D721Med (cell line): ENCODE measurements at regions not wholly inside any gene's neighbourhood (a gene's known extent, or its start where the extent isn't known, plus 50 kb on each side); places are given as distances from the start of the nearest gene placed in this dataset.
"Not testable (repeated sequence)": the region's sequence is repeated elsewhere in the genome, so short reads cannot be mapped to it uniquely, and the experiment has no call there.

Experiments
- DNase-seq: peaks from one replicate; pipeline ENCODE4 v3.0.0; 2011; ENCODE audit warnings: low spot score; ENCODE audit not compliant: insufficient read length
- FAIRE-seq: peaks from 2 replicates; lab custom pipeline; 2011; peaks lifted over from hg19 to GRCh38; lab: Jason Lieb, UNC
- CTCF ChIP-seq: IDR thresholded peaks from 2 replicates; pipeline ENCODE4 v1.5.1; 2012; ENCODE audit warnings: mild to moderate bottlenecking, control low read depth; ENCODE audit not compliant: insufficient read depth; ENCODE audit errors: missing control alignments

GRCh38 chr6:137805622-137806021 lies 61.4 kb upstream of the TNFAIP3 start:
- DNase-seq (no peak), FAIRE-seq (no peak)
- TF ChIP-seq CTCF = no peak

GRCh38 chr6:137806914-137807682 lies 60.0 kb upstream of the TNFAIP3 start:
- FAIRE-seq (no peak), DNase-seq (no peak)
- no peak for TF ChIP-seq CTCF

GRCh38 chr6:137808191-137808590 lies 58.9 kb upstream of the TNFAIP3 start:
- DNase-seq (no peak), FAIRE-seq (no peak)
- TF ChIP-seq CTCF = no peak

GRCh38 chr6:137808836-137809315 lies 58.2 kb upstream of the TNFAIP3 start:
- FAIRE-seq (no peak), DNase-seq (no peak)
- no peak for TF ChIP-seq CTCF

- not testable (repeated sequence) for DNase-seq, FAIRE-seq
These were observed 57.0 kb upstream of the TNFAIP3 start for GRCh38 chr6:137809895-137810553.

GRCh38 chr6:137810554-137811120 lies 56.4 kb upstream of the TNFAIP3 start:
- TF ChIP-seq CTCF = no peak
- DNase-seq (no peak), FAIRE-seq (no peak)

- FAIRE-seq (no peak), DNase-seq (no peak)
- TF ChIP-seq CTCF = no peak
These were observed 55.7 kb upstream of the TNFAIP3 start for GRCh38 chr6:137811121-137811915.
